Germinal center (tissue), 1 donor: ENCODE measurements at regions not wholly inside any gene's neighbourhood (a gene's known extent, or its start where the extent isn't known, plus 50 kb on each side); places are given as distances from the start of the nearest gene placed in this dataset.

ENCODE experiments used
- DNase-seq: peaks from one replicate; pipeline ENCODE4 v3.0.0; 2012; ENCODE audit warnings: mixed read lengths, low spot score

- no peak for DNase-seq
These were observed 168.8 kb upstream of the ZNF507 start for GRCh38 chr19:32176591-32176990.

- no peak for DNase-seq
These were observed 167.7 kb upstream of the ZNF507 start for GRCh38 chr19:32177686-32178085.

DNA sequence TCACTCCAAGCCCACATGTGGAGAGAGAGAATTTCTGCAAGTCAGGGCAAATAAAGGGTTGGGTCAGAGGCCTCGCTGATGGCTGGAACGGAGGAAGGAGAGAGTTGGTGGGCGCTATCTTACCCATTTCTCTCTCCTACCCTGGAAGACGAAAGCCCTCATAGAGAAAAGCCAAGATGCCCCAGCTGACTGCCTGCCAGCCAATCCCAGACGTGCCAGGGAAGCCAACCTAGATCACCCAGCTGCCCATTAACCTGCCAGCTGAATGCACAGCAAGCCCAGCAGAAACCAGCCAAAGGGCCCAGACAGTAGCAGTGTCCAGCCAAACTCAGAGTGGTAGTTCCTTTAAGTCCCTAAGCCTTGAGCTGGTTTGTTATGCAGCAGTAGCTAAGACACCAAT lies 167.0 kb upstream of the ZNF507 start:
- DNase-seq: no peak

- no peak for DNase-seq
These were observed 166.5 kb upstream of the ZNF507 start for GRCh38 chr19:32178956-32179355.

DNA sequence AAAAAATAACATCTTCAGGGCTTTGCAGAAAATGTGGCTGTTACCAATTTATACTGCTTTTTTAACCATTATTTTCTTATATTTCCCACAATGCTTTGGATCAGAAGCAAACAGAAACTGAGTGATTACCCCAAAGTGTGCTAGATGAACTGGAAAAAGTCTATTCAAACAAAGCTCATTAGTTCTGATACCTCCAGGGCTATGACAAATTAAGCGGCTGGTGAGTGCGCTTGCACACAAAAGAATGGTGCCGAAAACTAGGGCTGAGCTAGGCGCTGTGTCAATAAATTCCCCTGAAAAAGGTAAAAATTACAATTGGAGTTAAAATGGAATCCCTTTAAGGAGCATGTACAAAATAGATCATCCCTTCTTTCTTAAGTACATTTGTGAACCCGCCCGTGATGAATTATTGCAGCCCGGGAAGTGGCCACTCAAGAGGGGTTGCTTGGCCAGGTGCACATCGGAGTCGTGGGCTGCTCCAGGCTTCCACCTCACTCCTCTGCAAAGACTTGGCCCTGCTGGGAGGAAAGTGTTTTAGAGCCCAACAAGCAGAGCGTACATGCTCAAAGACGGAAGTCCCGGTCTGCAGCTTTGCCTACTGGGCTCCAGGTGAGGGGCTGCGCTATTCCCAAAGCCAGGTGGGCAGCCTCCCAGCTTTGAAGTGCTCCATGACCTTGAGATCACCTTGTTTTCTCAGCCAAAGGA lies 164.0 kb upstream of the ZNF507 start:
- DNase-seq: no peak

DNA sequence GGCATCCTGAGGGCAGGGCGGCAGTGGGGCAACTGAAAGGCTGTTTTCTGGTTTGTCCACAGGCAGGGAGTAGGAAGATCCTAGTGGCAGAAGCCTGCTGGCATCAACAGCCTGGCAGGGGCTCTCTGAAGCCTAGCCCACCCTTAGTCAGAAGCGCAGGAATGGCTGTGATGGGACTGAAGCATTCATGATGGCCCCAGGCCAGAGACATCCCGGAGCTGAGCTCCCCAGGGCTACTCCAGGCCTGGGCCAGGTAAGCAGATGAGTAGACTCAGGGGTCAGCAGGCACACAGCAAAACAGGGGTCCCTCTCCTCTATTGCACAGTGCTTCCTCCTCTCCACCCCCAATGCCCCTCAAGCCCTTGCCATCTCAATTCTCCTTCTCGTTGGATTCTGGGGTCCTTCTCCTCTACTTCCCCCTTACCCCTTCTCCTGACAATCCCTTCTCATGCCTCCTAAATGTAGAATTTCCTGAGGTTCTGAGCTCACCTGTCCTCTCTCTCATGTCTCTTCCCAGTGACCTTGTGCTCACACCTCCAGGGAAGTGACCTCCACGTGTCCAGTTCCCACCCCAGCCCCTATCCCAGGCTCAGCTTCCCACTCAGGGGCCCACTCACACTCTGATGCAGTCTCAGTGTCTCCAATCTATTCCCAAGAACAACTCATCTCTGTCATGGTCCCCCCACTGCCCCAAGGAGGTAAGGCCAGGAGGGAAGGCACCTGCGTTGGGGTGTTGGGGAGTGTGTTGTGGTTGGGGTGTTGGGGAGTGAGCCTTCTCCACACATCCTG lies 158.7 kb upstream of the ZNF507 start:
- DNase-seq: no peak

DNA sequence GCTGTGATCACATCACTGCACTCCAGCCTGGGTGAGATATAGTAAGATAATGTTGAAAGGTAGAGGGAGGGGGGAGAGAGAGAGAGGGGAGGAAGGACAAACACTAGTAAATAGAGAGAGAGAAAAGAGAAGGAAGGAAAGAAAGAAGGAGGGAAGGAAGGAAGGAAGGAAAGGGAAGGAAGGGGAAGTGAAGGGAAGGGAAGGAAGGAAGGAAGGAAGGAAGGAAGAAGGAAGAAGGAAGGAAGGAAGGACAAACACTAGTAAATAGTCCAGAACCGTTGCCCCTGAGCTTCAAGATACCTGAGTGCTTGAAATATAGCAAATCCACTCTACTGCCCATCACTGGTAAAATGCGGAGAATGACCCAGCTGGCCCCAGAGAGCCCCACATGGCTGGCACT lies 156.5 kb upstream of the ZNF507 start:
- no peak for DNase-seq

GRCh38 chr19:32189956-32190706 lies 155.3 kb upstream of the ZNF507 start:
- no peak for DNase-seq

DNA sequence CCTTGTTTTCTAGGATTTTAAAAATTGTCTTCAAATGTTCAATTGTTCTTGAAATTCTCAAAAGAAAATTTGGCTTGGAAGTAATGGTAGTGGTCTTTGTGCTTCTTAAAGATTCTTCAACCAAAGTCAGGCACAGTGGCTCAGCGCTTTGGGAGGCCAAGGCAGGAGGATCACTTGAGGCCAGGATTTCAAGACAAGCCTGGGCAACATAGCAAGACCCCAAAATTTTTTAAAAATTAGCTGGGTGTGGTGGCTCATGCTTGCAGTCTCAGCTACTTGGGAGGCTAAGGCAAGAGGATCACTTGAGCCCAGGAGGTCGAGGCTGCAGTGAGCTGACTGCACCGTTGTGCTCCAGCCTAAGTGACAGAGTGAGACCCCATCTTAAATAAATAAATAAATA lies 153.5 kb upstream of the ZNF507 start:
- DNase-seq: no peak

DNA sequence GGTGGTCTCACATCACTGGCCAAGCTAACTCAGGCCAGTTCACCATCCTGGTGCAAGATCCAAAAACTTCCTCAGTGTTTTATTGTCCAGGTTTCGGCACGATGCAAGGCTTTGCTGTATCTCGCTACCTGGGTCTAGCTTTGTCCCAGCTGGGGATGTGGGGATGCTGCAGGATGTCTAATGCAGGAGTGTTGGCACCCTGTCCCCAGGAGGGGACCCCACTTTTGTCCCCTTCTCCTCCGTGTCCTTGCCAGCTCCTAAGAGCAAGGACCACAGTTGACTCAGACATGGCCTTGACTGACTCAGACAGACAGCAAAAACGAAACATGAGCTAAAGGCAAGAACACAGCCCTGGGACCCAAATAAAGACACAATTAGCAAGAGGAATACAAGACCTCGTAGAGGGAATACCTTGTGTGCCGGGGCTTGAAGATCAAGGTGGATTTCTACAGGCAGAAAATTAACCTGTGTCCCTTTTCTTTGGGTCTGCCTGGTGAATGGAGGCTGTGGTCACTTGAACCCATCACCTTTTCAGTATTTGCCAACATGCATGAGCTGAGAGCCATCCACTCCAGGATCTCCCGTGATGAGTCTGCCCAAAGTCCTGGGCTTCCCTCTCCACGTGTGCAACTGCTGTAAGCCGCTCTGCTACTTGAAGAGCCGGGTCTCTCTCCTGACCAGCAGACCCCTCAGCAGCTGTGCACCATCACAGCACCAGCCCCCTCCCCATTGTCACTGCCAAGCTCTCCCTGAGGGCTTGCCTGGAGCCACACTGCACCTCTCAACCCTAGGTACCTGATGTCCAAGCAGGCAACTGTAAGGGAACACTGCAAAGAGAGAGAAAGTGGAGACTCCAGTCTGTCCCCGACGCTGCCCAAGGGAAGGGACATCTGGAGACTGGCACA lies 149.5 kb upstream of the ZNF507 start:
- DNase-seq: no peak

GRCh38 chr19:32196690-32197420 lies 148.6 kb upstream of the ZNF507 start:
- DNase-seq: no peak

- no peak for DNase-seq
These were observed 147.2 kb upstream of the ZNF507 start for GRCh38 chr19:32197896-32198882.

DNA sequence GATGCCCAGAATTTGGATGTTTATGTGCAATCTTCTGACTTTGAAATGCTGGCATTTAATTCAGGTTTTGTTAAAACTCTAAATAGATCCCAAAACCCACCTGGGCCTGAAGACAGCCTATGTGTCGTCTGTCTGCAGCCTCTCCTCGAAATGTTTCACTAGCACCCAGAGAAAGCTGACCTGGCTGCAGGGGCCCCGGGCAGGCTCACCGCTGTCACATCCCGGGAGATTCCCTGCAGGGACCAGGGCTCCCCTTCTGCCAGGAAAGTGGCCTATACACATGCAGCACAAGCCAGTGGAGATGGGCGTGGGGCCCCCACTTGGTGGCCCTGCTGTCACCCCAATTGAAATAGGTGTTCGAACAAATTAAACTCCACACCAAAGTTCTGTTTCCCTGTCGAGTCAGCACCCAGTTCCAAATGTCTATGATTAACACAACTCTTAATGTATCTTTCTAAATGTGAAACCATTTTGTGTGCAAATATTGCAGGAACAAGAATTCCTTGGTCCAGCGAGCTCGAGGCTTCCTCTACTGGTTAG lies 145.8 kb upstream of the ZNF507 start:
- DNase-seq: no peak

DNA sequence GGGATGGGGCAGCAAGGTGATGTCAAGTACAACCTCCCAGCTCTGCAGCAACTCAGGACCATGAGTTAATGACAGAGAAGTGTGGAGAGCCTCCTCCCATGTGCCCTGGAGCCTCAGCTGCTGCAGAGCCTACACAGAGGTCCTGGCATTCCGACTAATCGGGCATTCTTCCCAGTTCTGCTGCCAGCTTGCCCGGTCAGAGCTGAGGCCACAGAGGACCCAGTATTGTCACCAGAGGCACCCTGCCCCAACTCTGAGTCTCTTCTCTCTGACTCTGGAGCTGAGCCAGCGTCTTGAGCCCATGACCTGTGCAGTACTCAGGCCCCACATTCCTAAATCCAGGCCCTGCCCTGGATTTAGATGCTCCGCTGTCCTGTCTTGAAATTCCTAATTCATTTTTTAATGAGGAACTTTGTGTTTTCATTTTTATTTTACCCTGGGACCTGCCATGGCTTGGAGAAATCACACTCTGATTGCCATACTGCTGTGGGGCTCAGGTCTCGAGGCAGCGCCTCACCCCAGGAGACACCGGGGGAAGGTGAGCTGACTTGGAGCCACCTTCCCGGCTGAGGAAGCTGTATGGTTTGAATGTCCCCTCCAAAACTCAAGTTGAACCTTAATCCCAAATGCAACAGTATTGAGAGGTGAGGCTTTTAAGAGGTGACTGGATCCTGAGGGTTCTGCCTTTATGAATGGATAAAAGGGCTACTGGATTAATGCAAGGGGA lies 144.9 kb upstream of the ZNF507 start:
- DNase-seq: no peak

DNA sequence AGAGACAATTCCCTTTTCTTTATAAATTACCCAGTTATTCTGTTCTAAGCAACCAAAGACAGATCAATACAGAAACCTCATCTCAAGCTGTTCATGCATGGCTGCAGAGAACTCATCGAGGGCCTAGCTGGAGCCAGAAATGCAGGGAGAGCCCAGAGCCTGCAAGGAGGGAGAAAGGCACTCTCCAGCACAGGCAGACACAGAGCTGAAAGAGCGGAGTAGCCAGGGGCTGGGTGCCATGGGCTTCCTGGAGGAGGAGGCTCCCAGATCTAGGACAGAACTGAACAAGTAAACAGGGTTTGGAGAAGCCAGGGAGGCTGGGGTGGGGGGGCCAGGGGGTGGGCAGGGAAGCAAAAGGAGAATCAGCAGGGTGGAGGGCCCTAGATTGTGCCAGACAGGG lies 144.2 kb upstream of the ZNF507 start:
- DNase-seq: no peak

- DNase-seq: no peak
These were observed 143.8 kb upstream of the ZNF507 start for GRCh38 chr19:32201636-32202051.

DNA sequence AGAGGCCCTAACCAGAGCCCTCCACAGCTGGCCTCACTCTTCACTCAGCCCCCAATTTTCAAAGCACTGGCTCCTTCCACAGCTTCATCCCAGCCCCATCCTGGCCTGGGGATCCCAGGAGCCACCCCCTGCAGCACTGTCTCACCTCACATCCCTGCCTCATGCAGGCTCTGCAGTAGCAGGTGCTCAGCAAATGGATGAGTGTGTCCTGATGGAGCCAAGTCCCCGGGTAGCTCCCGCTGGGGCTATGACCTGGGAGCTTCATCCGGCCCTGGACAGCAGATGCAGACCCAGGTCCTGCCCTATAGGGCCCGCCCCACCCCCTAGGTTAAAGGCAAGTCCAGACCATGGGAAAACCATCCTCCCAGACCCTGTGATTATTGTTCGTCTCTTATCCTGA lies 143.2 kb upstream of the ZNF507 start:
- no peak for DNase-seq

DNA sequence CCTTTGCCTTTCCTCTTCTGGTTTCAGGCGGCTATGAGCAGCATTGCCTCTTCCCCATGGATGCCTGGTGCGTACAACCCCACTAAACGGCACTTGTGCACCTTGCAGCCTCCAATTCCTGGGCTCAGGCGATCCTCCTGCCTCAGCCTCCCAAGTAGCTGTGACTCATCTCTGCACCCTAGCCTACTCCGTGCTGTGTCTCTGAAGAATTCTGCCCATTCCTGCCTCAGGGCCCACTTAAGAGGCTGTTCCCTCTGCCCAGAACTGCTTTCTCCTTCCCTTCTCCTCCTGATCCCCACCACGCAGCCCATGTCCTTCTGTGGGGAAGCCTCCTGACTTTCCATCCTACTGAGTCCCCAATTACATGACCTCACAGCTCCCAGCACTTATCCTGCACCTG lies 142.2 kb upstream of the ZNF507 start:
- DNase-seq: no peak

GRCh38 chr19:32206065-32206464 lies 139.3 kb upstream of the ZNF507 start:
- DNase-seq: no peak
